Lower leg skin (tissue), 4 donors: ENCODE measurements at regions not wholly inside any gene's neighbourhood (a gene's known extent, or its start where the extent isn't known, plus 50 kb on each side); places are given as distances from the start of the nearest gene placed in this dataset.

Source experiments
- DNase-seq, 2 donors: peaks; one replicate each; pipeline ENCODE4 v3.0.0-alpha.2; 2019; ENCODE audit warnings: low spot score in 2 of 2
- H3K4me3 ChIP-seq: fragments of 200-600 bp; sonication (generic); 2 replicates; pipeline ENCODE4 v1.5.1; 2017; ENCODE audit warnings: mild to moderate bottlenecking, low read depth; ENCODE audit not compliant: poor library complexity, severe bottlenecking
- POLR2A ChIP-seq, 2 donors: fragments of 450-650 bp; IDR thresholded peaks; one replicate each; pipeline ENCODE4 v1.6.1; 2016 to 2017; ENCODE audit warnings: antibody characterized with exemption in 2 of 2, mild to moderate bottlenecking in 1 of 2, moderate library complexity in 1 of 2
- WGBS, 2 donors: methylation state at CpG; one replicate each; pipeline ENCODE4 v1.1.5; 2018; 5-methylcytosine and 5-hydroxymethylcytosine counted together
- intact Hi-C: fragments of 100-400 bp; cut with DNase I; formaldehyde crosslinking; loops from one replicate; pipeline ENCODE4 v1.15.0; 2023; ENCODE audit warnings: low total_unique reads
- TF ChIP-seq, protein P1 (sequence below), 3 donors: fragments of 450-650 bp; IDR thresholded peaks; one replicate each; pipeline ENCODE4 v1.5.1; 2016; ENCODE audit warnings: antibody characterized with exemption in 3 of 3, mild to moderate bottlenecking in 3 of 3, moderate library complexity in 2 of 3

DNA sequence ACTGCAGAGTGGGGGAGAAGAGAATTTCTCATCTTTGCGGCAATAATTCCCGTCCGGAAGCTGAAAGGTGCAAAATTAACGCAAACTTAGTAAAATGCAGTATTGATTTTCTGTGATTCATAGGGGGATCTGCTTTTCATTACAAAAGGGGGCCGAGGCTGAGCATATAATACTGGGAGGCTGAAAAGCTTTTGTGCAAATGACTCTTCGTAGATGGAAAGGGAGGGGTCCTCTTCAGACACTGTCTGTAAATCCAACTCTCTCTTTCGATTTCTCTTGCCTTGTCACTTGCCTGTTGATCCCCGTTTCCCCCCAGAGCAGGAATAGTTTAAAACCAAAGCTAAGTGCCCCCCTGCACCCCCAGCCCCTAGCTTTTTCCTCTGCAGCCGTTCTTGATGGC is 258.2 kb downstream of the VRK1 start:
- TF ChIP-seq, protein P1, sequence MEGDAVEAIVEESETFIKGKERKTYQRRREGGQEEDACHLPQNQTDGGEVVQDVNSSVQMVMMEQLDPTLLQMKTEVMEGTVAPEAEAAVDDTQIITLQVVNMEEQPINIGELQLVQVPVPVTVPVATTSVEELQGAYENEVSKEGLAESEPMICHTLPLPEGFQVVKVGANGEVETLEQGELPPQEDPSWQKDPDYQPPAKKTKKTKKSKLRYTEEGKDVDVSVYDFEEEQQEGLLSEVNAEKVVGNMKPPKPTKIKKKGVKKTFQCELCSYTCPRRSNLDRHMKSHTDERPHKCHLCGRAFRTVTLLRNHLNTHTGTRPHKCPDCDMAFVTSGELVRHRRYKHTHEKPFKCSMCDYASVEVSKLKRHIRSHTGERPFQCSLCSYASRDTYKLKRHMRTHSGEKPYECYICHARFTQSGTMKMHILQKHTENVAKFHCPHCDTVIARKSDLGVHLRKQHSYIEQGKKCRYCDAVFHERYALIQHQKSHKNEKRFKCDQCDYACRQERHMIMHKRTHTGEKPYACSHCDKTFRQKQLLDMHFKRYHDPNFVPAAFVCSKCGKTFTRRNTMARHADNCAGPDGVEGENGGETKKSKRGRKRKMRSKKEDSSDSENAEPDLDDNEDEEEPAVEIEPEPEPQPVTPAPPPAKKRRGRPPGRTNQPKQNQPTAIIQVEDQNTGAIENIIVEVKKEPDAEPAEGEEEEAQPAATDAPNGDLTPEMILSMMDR (IDR thresholded peaks at IDR 0.05): no peak
- TF ChIP-seq POLR2A (IDR thresholded peaks at IDR 0.05): no peak
- 63 to 69% methylated on average over 9 of the region's 9 CpGs for WGBS, 2 donors
- intact Hi-C loops: no loop called here
- DNase-seq: no peak
- H3K4me3 ChIP-seq: no peak overlapping the region

DNA sequence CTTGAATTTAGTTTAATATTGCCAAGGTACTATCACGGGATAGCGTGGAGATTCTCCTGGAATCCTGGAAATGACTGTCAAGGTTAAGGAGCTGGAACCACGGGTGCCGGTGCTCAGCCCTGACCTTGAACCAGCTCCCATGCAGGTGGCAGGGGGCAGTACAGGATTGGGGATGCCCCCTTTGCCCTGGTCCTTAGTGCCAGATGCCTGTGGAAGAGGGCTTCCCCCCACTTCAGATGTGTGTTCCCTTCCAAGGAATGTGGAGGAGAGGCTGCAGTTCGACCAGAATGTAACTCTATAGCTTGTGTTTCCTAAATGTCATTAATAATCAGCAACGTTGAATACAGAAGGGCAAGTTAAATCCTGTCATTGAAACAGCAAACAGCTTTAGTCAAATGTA is 258.9 kb downstream of the VRK1 start:
- no peak for DNase-seq
- H3K4me3 ChIP-seq: no peak overlapping the region
- 22 to 39% methylated on average over 6 of the region's 6 CpGs for WGBS, 2 donors
- intact Hi-C loops: no loop called here
- TF ChIP-seq, protein P1 (IDR thresholded peaks at IDR 0.05): no peak
- TF ChIP-seq POLR2A (IDR thresholded peaks at IDR 0.05): no peak

GRCh38 chr14:97057238-97058073 is 260.3 kb downstream of the VRK1 start:
- DNase-seq: no peak
- H3K4me3 ChIP-seq: no peak overlapping the region
- 84 to 86% methylated on average over 16 of the region's 16 CpGs for WGBS, 2 donors
- no peak for TF ChIP-seq POLR2A (IDR thresholded peaks at IDR 0.05)
- TF ChIP-seq, protein P1 (IDR thresholded peaks at IDR 0.05): no peak
- intact Hi-C loops: no loop called here

DNA sequence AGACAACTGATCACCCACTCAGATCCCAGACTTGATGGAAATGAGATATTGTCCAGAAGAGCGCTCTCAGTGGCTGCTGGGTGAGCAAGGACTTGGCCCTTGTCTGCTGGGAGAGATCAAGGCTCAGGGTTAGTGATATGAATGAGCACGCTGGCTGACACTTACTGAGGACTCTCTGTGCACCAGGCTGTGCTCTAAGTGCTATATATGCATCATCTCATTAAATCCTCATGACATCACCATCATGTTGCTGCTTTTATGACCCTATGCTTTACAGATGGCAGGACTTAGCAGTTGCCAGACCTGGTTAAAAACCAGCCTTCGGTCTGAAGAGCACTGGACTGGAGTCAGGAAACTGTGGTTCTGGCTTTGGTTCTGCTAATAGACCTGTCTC is 260.9 kb downstream of the VRK1 start:
- TF ChIP-seq, protein P1 (IDR thresholded peaks at IDR 0.05): no peak
- TF ChIP-seq POLR2A (IDR thresholded peaks at IDR 0.05): no peak
- no peak for DNase-seq
- 59 to 78% methylated on average over 3 of the region's 3 CpGs for WGBS, 2 donors
- no peak overlapping the region for H3K4me3 ChIP-seq
- intact Hi-C loops: no loop called here

DNA sequence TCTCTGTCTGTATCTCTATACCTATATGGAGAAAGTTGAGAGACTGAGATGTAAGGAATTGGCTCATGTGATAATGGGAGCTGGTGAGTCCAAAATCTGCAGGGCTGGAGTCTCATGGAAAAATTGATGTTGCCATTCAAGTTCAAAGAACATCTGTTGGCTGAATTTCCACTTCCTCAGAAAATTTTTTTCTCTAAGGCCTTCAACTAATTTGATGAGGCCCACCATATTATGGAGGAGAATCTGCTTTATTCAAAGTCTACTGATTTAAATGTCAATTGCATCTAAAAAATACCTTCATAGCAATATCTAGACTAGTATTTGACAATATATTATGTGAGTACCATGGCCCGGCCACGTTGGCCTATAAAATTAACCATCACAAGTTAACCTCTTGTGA is 261.4 kb downstream of the VRK1 start:
- TF ChIP-seq POLR2A (IDR thresholded peaks at IDR 0.05): no peak
- WGBS, 2 donors: 60 to 84% methylated on average over 2 of the region's 2 CpGs
- H3K4me3 ChIP-seq: no peak overlapping the region
- DNase-seq: no peak
- intact Hi-C loops: no loop called here

- 88 to 91% methylated on average over 14 of the region's 14 CpGs for WGBS, 2 donors
- no peak for DNase-seq
- TF ChIP-seq POLR2A (IDR thresholded peaks at IDR 0.05): no peak
- TF ChIP-seq, protein P1 (IDR thresholded peaks at IDR 0.05): no peak
- no peak overlapping the region for H3K4me3 ChIP-seq
- intact Hi-C loops: no loop called here
Observed at GRCh38 chr14:97061198-97061597, 264.0 kb downstream of the VRK1 start.
